GM19455 (cell line): ENCODE measurements at regions not wholly inside any gene's neighbourhood (a gene's known extent, or its start where the extent isn't known, plus 50 kb on each side); places are given as distances from the start of the nearest gene placed in this dataset.

Source experiments
- ATAC-seq: cut with Tn5 transposase; IDR thresholded peaks from one replicate; pipeline ENCODE4 v1.9.1; 2021; ENCODE audit not compliant: unreplicated experiment

- no peak for ATAC-seq
These were observed 382.5 kb downstream of the PLPP3 start for GRCh38 chr1:56196839-56197238.

- ATAC-seq = no peak
These were observed 384.6 kb downstream of the PLPP3 start for GRCh38 chr1:56194701-56195300.

- no peak for ATAC-seq
These were observed 385.7 kb downstream of the PLPP3 start for GRCh38 chr1:56193656-56194055.

- no peak for ATAC-seq
These were observed 388.0 kb downstream of the PLPP3 start for GRCh38 chr1:56191369-56191768.

- ATAC-seq = no peak
These were observed 388.5 kb downstream of the PLPP3 start for GRCh38 chr1:56190806-56191365.

GRCh38 chr1:56189946-56190805, 389.2 kb downstream of the PLPP3 start:
- ATAC-seq = no peak

GRCh38 chr1:56189454-56189853, 389.9 kb downstream of the PLPP3 start:
- ATAC-seq = no peak

- no peak for ATAC-seq
These were observed 390.5 kb downstream of the PLPP3 start for GRCh38 chr1:56188855-56189254.

GRCh38 chr1:56188221-56188620, 391.1 kb downstream of the PLPP3 start:
- ATAC-seq = no peak

- no peak for ATAC-seq
These were observed 392.0 kb downstream of the PLPP3 start for GRCh38 chr1:56187405-56187804.

GRCh38 chr1:56185493-56185892, 393.9 kb downstream of the PLPP3 start:
- ATAC-seq = no peak

GRCh38 chr1:56183151-56183550, 396.2 kb downstream of the PLPP3 start:
- ATAC-seq = no peak

GRCh38 chr1:56180520-56181190, 398.7 kb downstream of the PLPP3 start:
- ATAC-seq = no peak

GRCh38 chr1:56179543-56179942, 399.8 kb downstream of the PLPP3 start:
- ATAC-seq = no peak

GRCh38 chr1:56175211-56175610, 404.2 kb downstream of the PLPP3 start:
- no peak for ATAC-seq

- ATAC-seq = no peak
These were observed 405.0 kb downstream of the PLPP3 start for GRCh38 chr1:56174176-56174885.

- ATAC-seq = no peak
These were observed 405.6 kb downstream of the PLPP3 start for GRCh38 chr1:56173736-56174135.

- ATAC-seq = no peak
These were observed 407.7 kb downstream of the PLPP3 start for GRCh38 chr1:56171670-56172069.

GRCh38 chr1:56170784-56171320, 408.5 kb downstream of the PLPP3 start:
- ATAC-seq = no peak

- ATAC-seq = no peak
These were observed 409.5 kb downstream of the PLPP3 start for GRCh38 chr1:56169856-56170255.

- ATAC-seq = no peak
These were observed 411.2 kb downstream of the PLPP3 start for GRCh38 chr1:56168176-56168575.
